Lower lobe of right lung (tissue), 2 donors: ENCODE measurements at regions not wholly inside any gene's neighbourhood (a gene's known extent, or its start where the extent isn't known, plus 50 kb on each side); places are given as distances from the start of the nearest gene placed in this dataset.

Experiments used
- ATAC-seq, 2 donors: fragments of 200-7000 bp; cut with Tn5 transposase; one replicate each; pipeline ENCODE4 v1.9.1; 2020 to 2022; ENCODE audit warnings: mild to moderate bottlenecking in 2 of 2, moderate library complexity in 2 of 2
- DNase-seq: peaks from one replicate; pipeline ENCODE4 v3.0.0-alpha.2; 2020
- H3K27ac ChIP-seq: fragments of 200-600 bp; one replicate; pipeline ENCODE4 v1.8.0; 2022
- H3K27me3 ChIP-seq: fragments of 200-600 bp; one replicate; pipeline ENCODE4 v1.8.0; 2022; ENCODE audit warnings: low read depth
- H3K36me3 ChIP-seq: fragments of 200-600 bp; one replicate; pipeline ENCODE4 v1.8.0; 2022; ENCODE audit warnings: mild to moderate bottlenecking
- H3K4me1 ChIP-seq: fragments of 200-600 bp; one replicate; pipeline ENCODE4 v1.8.0; 2022
- H3K4me3 ChIP-seq: fragments of 200-600 bp; one replicate; pipeline ENCODE4 v1.8.0; 2022; ENCODE audit warnings: mild to moderate bottlenecking
- H3K9me3 ChIP-seq: fragments of 200-600 bp; one replicate; pipeline ENCODE4 v1.8.0; 2022
- intact Hi-C: fragments of 100-400 bp; cut with DNase I; formaldehyde crosslinking; loops from one replicate; pipeline ENCODE4 v1.11.0; 2022
- TF ChIP-seq, protein P1 (sequence below): fragments of 200-600 bp; IDR thresholded peaks from one replicate; pipeline ENCODE4 v1.8.0; 2022; ENCODE audit warnings: antibody characterized with exemption, mild to moderate bottlenecking
- donor health status: DM: no; HTN: yes; CAD: no; lungs with severe emphysema.

- no peaks in the 10 kb centered on the region for H3K36me3 ChIP-seq
- TF ChIP-seq, protein P1, sequence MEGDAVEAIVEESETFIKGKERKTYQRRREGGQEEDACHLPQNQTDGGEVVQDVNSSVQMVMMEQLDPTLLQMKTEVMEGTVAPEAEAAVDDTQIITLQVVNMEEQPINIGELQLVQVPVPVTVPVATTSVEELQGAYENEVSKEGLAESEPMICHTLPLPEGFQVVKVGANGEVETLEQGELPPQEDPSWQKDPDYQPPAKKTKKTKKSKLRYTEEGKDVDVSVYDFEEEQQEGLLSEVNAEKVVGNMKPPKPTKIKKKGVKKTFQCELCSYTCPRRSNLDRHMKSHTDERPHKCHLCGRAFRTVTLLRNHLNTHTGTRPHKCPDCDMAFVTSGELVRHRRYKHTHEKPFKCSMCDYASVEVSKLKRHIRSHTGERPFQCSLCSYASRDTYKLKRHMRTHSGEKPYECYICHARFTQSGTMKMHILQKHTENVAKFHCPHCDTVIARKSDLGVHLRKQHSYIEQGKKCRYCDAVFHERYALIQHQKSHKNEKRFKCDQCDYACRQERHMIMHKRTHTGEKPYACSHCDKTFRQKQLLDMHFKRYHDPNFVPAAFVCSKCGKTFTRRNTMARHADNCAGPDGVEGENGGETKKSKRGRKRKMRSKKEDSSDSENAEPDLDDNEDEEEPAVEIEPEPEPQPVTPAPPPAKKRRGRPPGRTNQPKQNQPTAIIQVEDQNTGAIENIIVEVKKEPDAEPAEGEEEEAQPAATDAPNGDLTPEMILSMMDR = no peak
- no peaks in the 10 kb centered on the region for H3K27me3 ChIP-seq
- no peak overlapping the region for H3K4me3 ChIP-seq
- DNase-seq = no peak
- ATAC-seq = no peak
- H3K27ac ChIP-seq = no peak overlapping the region
- no peaks in the 10 kb centered on the region for H3K9me3 ChIP-seq
- no peaks in the 10 kb centered on the region for H3K4me1 ChIP-seq
- intact Hi-C loops = no loop called here
Measured at GRCh38 chr13:76035711-76036110, 399.6 kb downstream of the LMO7 start.

GRCh38 chr13:76029706-76030105 is 393.6 kb downstream of the LMO7 start:
- no peak for ATAC-seq
- H3K36me3 ChIP-seq = no peaks in the 10 kb centered on the region
- no peak for DNase-seq
- no peaks in the 10 kb centered on the region for H3K4me1 ChIP-seq
- H3K4me3 ChIP-seq = no peak overlapping the region
- no peaks in the 10 kb centered on the region for H3K9me3 ChIP-seq
- no peak overlapping the region for H3K27ac ChIP-seq
- no peaks in the 10 kb centered on the region for H3K27me3 ChIP-seq
- TF ChIP-seq, protein P1 = no peak
- intact Hi-C loops = no loop called here

GRCh38 chr13:76029088-76029487 is 393.0 kb downstream of the LMO7 start:
- no peaks in the 10 kb centered on the region for H3K4me1 ChIP-seq
- H3K9me3 ChIP-seq = no peaks in the 10 kb centered on the region
- H3K27ac ChIP-seq = no peak overlapping the region
- DNase-seq (no peak), ATAC-seq (no peak)
- no peak overlapping the region for H3K4me3 ChIP-seq
- intact Hi-C loops = no loop called here
- TF ChIP-seq, protein P1 = no peak
- no peaks in the 10 kb centered on the region for H3K27me3 ChIP-seq
- no peaks in the 10 kb centered on the region for H3K36me3 ChIP-seq

DNA sequence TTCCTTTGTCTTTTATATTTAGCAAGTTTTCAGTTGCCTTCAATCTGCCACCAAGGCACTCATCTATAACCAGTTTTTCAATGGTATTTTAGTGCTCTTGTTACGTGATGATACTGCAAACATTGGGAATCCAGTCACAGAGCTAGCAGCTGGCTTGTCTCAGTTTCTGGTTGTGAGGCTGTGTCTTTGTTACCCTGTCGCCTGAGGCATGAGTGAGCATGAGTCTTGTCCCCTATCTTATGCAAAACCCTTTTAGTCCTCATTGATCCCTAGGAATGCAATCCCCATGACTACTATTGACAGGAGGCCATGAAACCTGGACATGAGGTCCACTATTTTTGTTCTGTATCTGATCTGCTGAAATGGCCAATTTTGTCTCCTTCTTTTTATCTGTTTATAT is 391.0 kb downstream of the LMO7 start:
- Histone ChIP-seq H3K4me1 (no peaks in the 10 kb centered on the region), H3K9me3 (no peaks in the 10 kb centered on the region), H3K27me3 (no peaks in the 10 kb centered on the region), H3K36me3 (no peaks in the 10 kb centered on the region), H3K27ac (no peak overlapping the region), H3K4me3 (no peak overlapping the region)
- TF ChIP-seq, protein P1 = no peak
- ATAC-seq (no peak), DNase-seq (no peak)
- intact Hi-C loops = no loop called here

DNA sequence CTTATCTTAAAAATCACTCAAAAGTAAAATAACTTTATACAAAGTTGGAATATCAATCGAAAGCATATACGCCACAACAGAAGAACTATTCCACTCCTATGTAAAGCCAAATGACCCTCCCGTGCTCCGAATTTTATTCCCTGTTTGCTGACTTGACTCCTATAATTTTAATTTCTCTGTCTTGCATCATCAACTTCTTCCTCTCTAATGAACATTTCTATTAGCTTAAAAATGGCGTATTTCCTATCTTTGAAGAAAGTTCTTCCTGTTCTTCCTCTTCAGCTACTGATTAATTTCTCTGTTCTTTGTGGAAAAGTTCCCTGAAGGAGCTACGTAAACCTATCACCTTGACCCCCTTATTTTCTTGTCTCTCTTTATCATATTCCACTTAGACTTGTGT is 389.3 kb downstream of the LMO7 start:
- ATAC-seq = no peak
- H3K27me3 ChIP-seq = no peaks in the 10 kb centered on the region
- no peaks in the 10 kb centered on the region for H3K36me3 ChIP-seq
- DNase-seq = no peak
- no peak overlapping the region for H3K27ac ChIP-seq
- no peaks in the 10 kb centered on the region for H3K4me1 ChIP-seq
- H3K4me3 ChIP-seq = no peak overlapping the region
- TF ChIP-seq, protein P1 = no peak
- intact Hi-C loops = no loop called here
- H3K9me3 ChIP-seq = no peaks in the 10 kb centered on the region

GRCh38 chr13:76024151-76024550 is 388.0 kb downstream of the LMO7 start:
- H3K27ac ChIP-seq = no peak overlapping the region
- intact Hi-C loops = no loop called here
- no peaks in the 10 kb centered on the region for H3K9me3 ChIP-seq
- no peaks in the 10 kb centered on the region for H3K27me3 ChIP-seq
- H3K4me3 ChIP-seq = no peak overlapping the region
- no peak for DNase-seq
- H3K36me3 ChIP-seq = no peaks in the 10 kb centered on the region
- no peak for ATAC-seq
- TF ChIP-seq, protein P1 = no peak
- no peaks in the 10 kb centered on the region for H3K4me1 ChIP-seq
